ENCODE measurements at regions not wholly inside any gene's neighbourhood (a gene's known extent, or its start where the extent isn't known, plus 50 kb on each side); places are given as distances from the start of the nearest gene placed in this dataset.

DNA sequence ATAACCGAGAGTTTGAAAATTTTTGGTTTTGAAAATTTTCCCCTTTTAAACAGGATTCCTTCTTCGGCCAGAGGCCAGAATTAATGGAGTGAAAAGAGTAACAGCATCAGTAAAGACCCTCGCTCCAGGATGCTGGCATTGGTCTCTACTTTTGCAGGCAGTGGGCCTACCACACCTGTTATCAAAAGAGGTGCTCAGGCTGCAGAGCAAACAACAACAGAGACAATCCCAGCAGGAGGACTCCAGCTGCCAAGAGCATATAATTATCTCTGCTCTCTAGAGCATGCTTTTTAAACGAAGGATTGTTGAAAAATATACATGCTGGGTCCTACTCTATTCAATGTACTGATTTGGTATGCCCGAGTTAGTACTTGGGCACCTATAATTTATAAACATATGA, 1048.5 kb downstream of the PLA2G4A start:
- Mint-ChIP-seq H3K4me3 (ENCODE audit: unreplicated experiment) (no peak overlapping the region), H3K27ac (ENCODE audit: unreplicated experiment) (no peak overlapping the region), H3K36me3 (ENCODE audit: low read depth) (no peaks in the 10 kb centered on the region)

DNA sequence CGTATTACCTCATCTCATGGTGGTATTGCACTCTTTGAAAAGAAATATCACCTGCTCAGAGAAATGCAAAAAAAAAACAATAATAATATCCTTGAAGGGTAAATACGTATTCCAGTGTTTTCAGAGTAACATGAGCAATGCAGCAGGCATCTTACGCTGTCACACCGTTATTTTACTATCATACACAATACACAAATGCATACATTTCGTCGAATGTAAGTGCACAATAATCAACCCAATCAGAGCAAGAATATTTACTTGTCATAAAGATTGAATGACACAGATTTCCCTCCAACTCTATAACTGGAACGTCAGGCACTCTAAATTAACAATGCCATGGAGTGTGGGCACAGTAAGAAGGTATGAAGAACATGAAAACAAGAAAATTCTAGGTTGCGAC, 1050.1 kb downstream of the PLA2G4A start:
- no peaks in the 10 kb centered on the region for H3K36me3 Mint-ChIP-seq (ENCODE audit: low read depth)
- H3K9me3 Mint-ChIP-seq (ENCODE audit: low read depth), result no peaks in the 10 kb centered on the region
- H3K27ac Mint-ChIP-seq (ENCODE audit: unreplicated experiment), result no peak overlapping the region
- no peak overlapping the region for H3K4me3 Mint-ChIP-seq (ENCODE audit: unreplicated experiment)
- no peaks in the 10 kb centered on the region for H3K4me1 Mint-ChIP-seq (ENCODE audit: low read depth)
- peaks cover 2% of the 10 kb centered on the region for H3K27me3 Mint-ChIP-seq (ENCODE audit: low read depth)
- DNase-seq (ENCODE audit: low spot score), result no peak
- TF ChIP-seq, protein P1, sequence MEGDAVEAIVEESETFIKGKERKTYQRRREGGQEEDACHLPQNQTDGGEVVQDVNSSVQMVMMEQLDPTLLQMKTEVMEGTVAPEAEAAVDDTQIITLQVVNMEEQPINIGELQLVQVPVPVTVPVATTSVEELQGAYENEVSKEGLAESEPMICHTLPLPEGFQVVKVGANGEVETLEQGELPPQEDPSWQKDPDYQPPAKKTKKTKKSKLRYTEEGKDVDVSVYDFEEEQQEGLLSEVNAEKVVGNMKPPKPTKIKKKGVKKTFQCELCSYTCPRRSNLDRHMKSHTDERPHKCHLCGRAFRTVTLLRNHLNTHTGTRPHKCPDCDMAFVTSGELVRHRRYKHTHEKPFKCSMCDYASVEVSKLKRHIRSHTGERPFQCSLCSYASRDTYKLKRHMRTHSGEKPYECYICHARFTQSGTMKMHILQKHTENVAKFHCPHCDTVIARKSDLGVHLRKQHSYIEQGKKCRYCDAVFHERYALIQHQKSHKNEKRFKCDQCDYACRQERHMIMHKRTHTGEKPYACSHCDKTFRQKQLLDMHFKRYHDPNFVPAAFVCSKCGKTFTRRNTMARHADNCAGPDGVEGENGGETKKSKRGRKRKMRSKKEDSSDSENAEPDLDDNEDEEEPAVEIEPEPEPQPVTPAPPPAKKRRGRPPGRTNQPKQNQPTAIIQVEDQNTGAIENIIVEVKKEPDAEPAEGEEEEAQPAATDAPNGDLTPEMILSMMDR (IDR thresholded peaks at IDR 0.05), result no peak

More for the DNA sequence above, 1048.5 kb downstream of the PLA2G4A start:
- Mint-ChIP-seq H3K4me1 (ENCODE audit: low read depth) (no peaks in the 10 kb centered on the region), H3K27me3 (ENCODE audit: low read depth) (peaks cover 2% of the 10 kb centered on the region), H3K9me3 (ENCODE audit: low read depth) (no peaks in the 10 kb centered on the region)
- DNase-seq (ENCODE audit: low spot score), result no peak
- TF ChIP-seq, protein P1 (IDR thresholded peaks at IDR 0.05), result no peak

DNA sequence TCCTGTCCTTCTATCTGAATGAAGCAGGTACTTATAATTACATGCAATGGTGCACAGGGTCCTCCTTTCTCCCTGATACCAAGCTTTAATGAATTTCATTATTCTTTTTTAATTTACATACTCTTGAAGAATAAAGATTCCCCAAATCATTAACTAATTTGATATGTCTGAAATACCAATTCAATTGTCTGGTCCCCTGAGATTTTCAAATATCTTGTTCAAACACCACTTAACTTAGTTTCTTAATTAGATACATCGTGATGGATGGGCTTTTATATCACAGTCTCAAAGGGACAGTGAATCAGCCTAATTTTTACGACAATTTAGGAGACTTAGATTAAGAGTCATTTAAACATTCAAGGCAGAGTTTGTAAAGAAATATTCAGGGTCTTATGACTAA, 1054.6 kb downstream of the PLA2G4A start:
- TF ChIP-seq, protein P1 (IDR thresholded peaks at IDR 0.05), result no peak
- Mint-ChIP-seq H3K27ac (ENCODE audit: unreplicated experiment) (no peak overlapping the region), H3K9me3 (ENCODE audit: low read depth) (no peaks in the 10 kb centered on the region), H3K4me3 (ENCODE audit: unreplicated experiment) (no peak overlapping the region), H3K27me3 (ENCODE audit: low read depth) (no peaks in the 10 kb centered on the region), H3K4me1 (ENCODE audit: low read depth) (no peaks in the 10 kb centered on the region), H3K36me3 (ENCODE audit: low read depth) (no peaks in the 10 kb centered on the region)
- DNase-seq (ENCODE audit: low spot score), result no peak

DNA sequence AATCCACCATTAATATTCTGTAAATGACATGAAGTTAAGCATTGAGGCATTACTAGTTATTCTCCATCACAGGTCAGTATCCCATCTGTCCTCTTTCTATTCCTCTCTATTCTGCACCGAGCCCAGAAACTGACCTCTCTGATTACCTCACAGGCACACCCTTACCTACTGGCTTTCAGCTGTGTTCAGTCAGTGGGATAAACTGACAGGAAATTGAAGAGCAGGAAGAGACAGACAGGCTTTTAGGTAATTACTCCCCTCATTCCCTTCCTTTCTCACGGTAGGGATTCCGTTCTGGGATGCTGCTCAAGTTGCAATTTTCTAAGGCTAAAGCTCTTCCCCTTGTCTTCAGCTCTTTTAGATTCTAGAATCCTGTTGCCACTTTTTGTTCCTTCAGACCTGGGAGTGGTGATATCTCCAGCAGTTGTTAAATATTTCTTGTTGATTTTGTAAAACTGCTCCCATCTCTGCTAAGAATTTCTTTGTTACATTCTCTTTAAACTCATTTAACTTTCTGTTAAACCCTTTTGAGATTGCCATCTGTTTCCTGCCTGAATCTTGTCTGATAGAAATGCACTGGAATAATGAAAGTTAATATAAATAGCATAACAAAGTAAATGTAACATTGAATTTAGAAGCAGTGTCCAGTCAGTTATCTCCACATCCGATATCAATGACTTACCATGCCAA, 1063.4 kb downstream of the PLA2G4A start:
- Mint-ChIP-seq H3K27me3 (ENCODE audit: low read depth) (no peaks in the 10 kb centered on the region), H3K4me1 (ENCODE audit: low read depth) (no peaks in the 10 kb centered on the region), H3K36me3 (ENCODE audit: low read depth) (no peaks in the 10 kb centered on the region), H3K9me3 (ENCODE audit: low read depth) (no peaks in the 10 kb centered on the region), H3K27ac (ENCODE audit: unreplicated experiment) (no peak overlapping the region), H3K4me3 (ENCODE audit: unreplicated experiment) (no peak overlapping the region)
- TF ChIP-seq, protein P1 (IDR thresholded peaks at IDR 0.05), result no peak
- no peak for DNase-seq (ENCODE audit: low spot score)

DNA sequence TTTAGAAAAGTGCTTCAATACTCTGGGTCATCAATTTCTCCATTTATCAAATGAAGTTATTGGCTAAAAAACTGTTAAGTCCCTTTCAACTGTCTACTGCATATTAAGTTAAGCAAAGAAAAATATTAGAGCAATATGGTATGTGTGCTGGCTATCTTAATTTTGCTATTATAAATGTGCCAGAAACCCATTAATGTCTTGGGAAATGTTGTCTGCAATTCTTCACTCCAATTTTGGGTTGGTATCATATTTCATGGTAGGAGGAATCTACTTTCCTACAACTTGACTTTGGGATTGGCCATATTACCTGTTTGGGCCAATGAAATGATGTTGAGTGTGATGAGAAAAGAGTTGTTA, 1063.9 kb downstream of the PLA2G4A start:
- Mint-ChIP-seq H3K27ac (ENCODE audit: unreplicated experiment) (no peak overlapping the region), H3K4me1 (ENCODE audit: low read depth) (no peaks in the 10 kb centered on the region), H3K36me3 (ENCODE audit: low read depth) (no peaks in the 10 kb centered on the region), H3K4me3 (ENCODE audit: unreplicated experiment) (no peak overlapping the region), H3K27me3 (ENCODE audit: low read depth) (no peaks in the 10 kb centered on the region), H3K9me3 (ENCODE audit: low read depth) (no peaks in the 10 kb centered on the region)
- TF ChIP-seq, protein P1 (IDR thresholded peaks at IDR 0.05), result no peak
- DNase-seq (ENCODE audit: low spot score), result no peak

Measured in chondrocyte (in vitro differentiated cells).